HCT116 (cell line): ENCODE measurements at regions not wholly inside any gene's neighbourhood (a gene's known extent, or its start where the extent isn't known, plus 50 kb on each side); places are given as distances from the start of the nearest gene placed in this dataset.

Experiments
- ATAC-seq: fragments of 200-7000 bp; cut with Tn5 transposase; 2 replicates; pipeline ENCODE4 v1.9.1; 2020; ENCODE audit warnings: mild to moderate bottlenecking, moderate library complexity
- BruUV-seq: library from RNA; stranded (reverse); fragments of 400-500 nt; replicated peaks from 2 replicates; lab custom pipeline; 2021; lab: Mats Ljungman, UMichigan
- CTCF ChIA-PET: fragments of 300-600 bp; sonication (Branson Sonifier 250); formaldehyde crosslinking; loops from one replicate; lab custom pipeline; 2021; ENCODE audit warnings: antibody characterized with exemption; lab: Charles Lee
- POLR2A ChIA-PET: fragments of 300-600, 350-600 bp; sonication (Branson Sonifier 250); formaldehyde crosslinking; loops from one replicate; lab custom pipeline; 2021; ENCODE audit warnings: antibody characterized with exemption; lab: Charles Lee
- RAD21 ChIA-PET, 2 experiments: fragments of 300-600 bp; sonication (Branson Sonifier 250); formaldehyde crosslinking; loops; one replicate each; lab custom pipeline; 2023; ENCODE audit warnings: low total read pairs in 2 of 2; ENCODE audit not compliant: uncharacterized antibody in 2 of 2, unreplicated experiment in 2 of 2, low non-redundant PET in 1 of 2; lab: Charles Lee
- DNase-seq: peaks from one replicate; pipeline ENCODE4 v3.0.0-alpha.2; 2010; ENCODE audit warnings: low read depth, low spot score
- H2AFZ ChIP-seq: fragments of 200-600 bp; shearing (Covaris generic), sonication (generic); 2 replicates; pipeline ENCODE4 v1.6.1; 2017; ENCODE audit warnings: low read depth, mixed run types, mixed read lengths, antibody characterized with exemption, low read length; ENCODE audit not compliant: poor library complexity, severe bottlenecking
- H3K27ac ChIP-seq: 2 replicates; pipeline ENCODE4 v1.5.1; 2012; ENCODE audit warnings: low read depth, low read length
- H3K27me3 ChIP-seq: fragments of 200-600 bp; sonication (generic); 2 replicates; pipeline ENCODE4 v1.6.1; 2016; ENCODE audit warnings: mixed run types, low read length, mixed read lengths; ENCODE audit not compliant: insufficient read depth
- H3K36me3 ChIP-seq, 2 experiments: fragments of 200-500 bp in 1 of 2; fragments of 200-600 bp in 1 of 2; sonication (Bioruptor generic) in 1 of 2; sonication (generic) in 1 of 2; 2 replicates each; pipeline versions ENCODE4 v1.5.1 to v1.6.1; 2014 to 2016; ENCODE audit warnings: low read length in 2 of 2, inconsistent platforms in 1 of 2, mixed read lengths in 1 of 2, mixed run types in 1 of 2; ENCODE audit not compliant: insufficient read depth in 2 of 2, control insufficient read depth in 1 of 2
- H3K4me1 ChIP-seq, 2 experiments: fragments of 200-600 bp in 1 of 2; sonication (generic) in 1 of 2; 2 replicates each; pipeline versions ENCODE4 v1.5.1 to v1.6.1; 2012 to 2017; ENCODE audit warnings: low read length in 2 of 2, inconsistent platforms in 1 of 2, mild to moderate bottlenecking in 1 of 2, mixed read lengths in 1 of 2, mixed run types in 1 of 2, moderate library complexity in 1 of 2; ENCODE audit not compliant: insufficient read depth in 2 of 2, control insufficient read depth in 1 of 2
- H3K4me2 ChIP-seq: fragments of 200-600 bp; sonication (generic); 2 replicates; pipeline ENCODE4 v1.6.1; 2017; ENCODE audit warnings: mixed run types, low read length, mixed read lengths
- H3K4me3 ChIP-seq, 2 experiments: fragments of 200-600 bp in 1 of 2; sonication (generic) in 1 of 2; replicated peaks in 1 of 2; 2 replicates each; pipeline ENCODE4 v1.5.1; 2011 to 2016; ENCODE audit warnings: low read length in 2 of 2, control low read depth in 1 of 2, low read depth in 1 of 2, mild to moderate bottlenecking in 1 of 2, mixed read lengths in 1 of 2, mixed run types in 1 of 2
- H3K79me2 ChIP-seq: fragments of 200-600 bp; sonication (generic); 2 replicates; pipeline ENCODE4 v1.6.1; 2017; ENCODE audit warnings: mild to moderate bottlenecking, mixed run types, low read length, moderate library complexity, mixed read lengths; ENCODE audit not compliant: insufficient read depth
- H3K9ac ChIP-seq: fragments of 200-600 bp; sonication (generic); 2 replicates; pipeline ENCODE4 v1.6.1; 2016; ENCODE audit warnings: low read length, mixed read lengths
- H3K9me2 ChIP-seq: fragments of 200-600 bp; sonication (generic), shearing (Covaris generic); 2 replicates; pipeline ENCODE4 v1.6.1; 2017; ENCODE audit warnings: mixed run types, mild to moderate bottlenecking, moderate library complexity; ENCODE audit not compliant: insufficient read depth
- H3K9me3 ChIP-seq, 2 experiments: fragments of 200-500 bp in 1 of 2; fragments of 200-600 bp in 1 of 2; sonication (Bioruptor generic) in 1 of 2; sonication (generic) in 1 of 2; 2 replicates each; pipeline ENCODE4 v1.6.1; 2014 to 2017; ENCODE audit warnings: low read length in 2 of 2, mixed read lengths in 2 of 2, inconsistent platforms in 1 of 2, low read depth in 1 of 2, mild to moderate bottlenecking in 1 of 2, mixed run types in 1 of 2, moderate library complexity in 1 of 2; ENCODE audit not compliant: control insufficient read depth in 1 of 2, insufficient read depth in 1 of 2
- H4K20me1 ChIP-seq: fragments of 200-600 bp; sonication (generic), shearing (Covaris generic); 2 replicates; pipeline ENCODE4 v1.6.1; 2017; ENCODE audit warnings: mixed run types, mild to moderate bottlenecking, moderate library complexity; ENCODE audit not compliant: insufficient read depth
- CEBPB ChIP-seq: IDR thresholded peaks from 2 replicates; pipeline ENCODE4 v1.6.1; 2012; ENCODE audit warnings: low read depth
- CTCF ChIP-seq, 3 experiments: fragments of 200-600 bp in 1 of 3; sonication (generic) in 1 of 3; IDR thresholded peaks in 2 of 3; conservative IDR thresholded peaks in 1 of 3; 2 replicates each; pipeline ENCODE4 v1.5.1; 2012 to 2017; ENCODE audit warnings: low read depth in 2 of 3, low read length in 2 of 3, antibody characterized with exemption in 1 of 3, borderline replicate concordance in 1 of 3, control low read depth in 1 of 3, mild to moderate bottlenecking in 1 of 3, mixed read lengths in 1 of 3, mixed run types in 1 of 3, moderate library complexity in 1 of 3; ENCODE audit not compliant: insufficient read depth in 1 of 3
- ELF1 ChIP-seq: IDR thresholded peaks from 2 replicates; pipeline ENCODE4 v1.6.1; 2012; ENCODE audit warnings: low read depth, borderline replicate concordance
- EZH2phosphoT487 ChIP-seq: fragments of 200-600 bp; IDR thresholded peaks from 2 replicates; pipeline ENCODE4 v1.6.1; 2018; ENCODE audit warnings: antibody characterized with exemption, borderline replicate concordance
- SIN3A ChIP-seq: IDR thresholded peaks from 2 replicates; pipeline ENCODE4 v1.6.1; 2012; ENCODE audit warnings: low read depth
- TCF7L2 ChIP-seq: IDR thresholded peaks from 2 replicates; pipeline ENCODE4 v1.7.0; 2011; ENCODE audit warnings: borderline replicate concordance, inconsistent platforms; ENCODE audit not compliant: insufficient read depth, insufficient read length; ENCODE audit errors: extremely low read depth
- ZFX ChIP-seq: fragments of 450-650 bp; IDR thresholded peaks from 2 replicates; pipeline ENCODE4 v1.6.1; 2017
- intact Hi-C: fragments of 100-400 bp; cut with micrococcal nuclease; formaldehyde crosslinking; loops from 2 replicates; pipeline ENCODE4 v1.10.0; 2022
- TF ChIP-seq, protein P1 (sequence below): IDR thresholded peaks from 2 replicates; pipeline ENCODE4 v1.6.1; 2011; ENCODE audit warnings: mild to moderate bottlenecking, low read length, moderate library complexity; ENCODE audit not compliant: insufficient replicate concordance; ENCODE audit errors: extremely low read depth

- intact Hi-C loops: no loop called here
- no peak for DNase-seq
Measured at GRCh38 chr16:62751218-62751617, 715.0 kb upstream of the CDH8 start.

GRCh38 chr16:62741692-62742091 lies 705.5 kb upstream of the CDH8 start:
- Histone ChIP-seq H3K4me2 (no peak overlapping the region), H2AFZ (no peak overlapping the region), H3K9me2 (no peaks in the 10 kb centered on the region), H3K9me3 (peaks cover 7 to 34% of the 10 kb centered on the region in 2 experiments; a peak in 3 of 4 replicates), H3K4me3 (no peak overlapping the region), H3K79me2 (no peaks in the 10 kb centered on the region), H3K36me3 (no peaks in the 10 kb centered on the region), H3K27ac (no peak overlapping the region), H3K27me3 (no peaks in the 10 kb centered on the region), H3K9ac (no peak overlapping the region), H3K4me1 (no peaks in the 10 kb centered on the region), H4K20me1 (no peaks in the 10 kb centered on the region)
- intact Hi-C loops: no loop called here
- no peak for TF ChIP-seq EZH2phosphoT487
- TF ChIP-seq CTCF (IDR thresholded peaks at IDR 0.05 in 2 of 3, conservative IDR thresholded peaks at IDR 0.05 in 1 of 3; ENCODE audit: borderline replicate concordance in 1 of 3, insufficient read depth in 1 of 3, low read depth in 2 of 3, low read length in 2 of 3): no peak
- TF ChIP-seq, protein P1, sequence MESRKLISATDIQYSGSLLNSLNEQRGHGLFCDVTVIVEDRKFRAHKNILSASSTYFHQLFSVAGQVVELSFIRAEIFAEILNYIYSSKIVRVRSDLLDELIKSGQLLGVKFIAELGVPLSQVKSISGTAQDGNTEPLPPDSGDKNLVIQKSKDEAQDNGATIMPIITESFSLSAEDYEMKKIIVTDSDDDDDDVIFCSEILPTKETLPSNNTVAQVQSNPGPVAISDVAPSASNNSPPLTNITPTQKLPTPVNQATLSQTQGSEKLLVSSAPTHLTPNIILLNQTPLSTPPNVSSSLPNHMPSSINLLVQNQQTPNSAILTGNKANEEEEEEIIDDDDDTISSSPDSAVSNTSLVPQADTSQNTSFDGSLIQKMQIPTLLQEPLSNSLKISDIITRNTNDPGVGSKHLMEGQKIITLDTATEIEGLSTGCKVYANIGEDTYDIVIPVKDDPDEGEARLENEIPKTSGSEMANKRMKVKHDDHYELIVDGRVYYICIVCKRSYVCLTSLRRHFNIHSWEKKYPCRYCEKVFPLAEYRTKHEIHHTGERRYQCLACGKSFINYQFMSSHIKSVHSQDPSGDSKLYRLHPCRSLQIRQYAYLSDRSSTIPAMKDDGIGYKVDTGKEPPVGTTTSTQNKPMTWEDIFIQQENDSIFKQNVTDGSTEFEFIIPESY: no peak
- TF ChIP-seq CEBPB: no peak
- no peak for TF ChIP-seq ELF1
- TF ChIP-seq TCF7L2: no peak
- DNase-seq: no peak
- RAD21 ChIA-PET: no interaction called here
- POLR2A ChIA-PET: no interaction called here
- no peak for ATAC-seq
- BruUV-seq: no TSS peak
- CTCF ChIA-PET: no interaction called here

More at GRCh38 chr16:62751218-62751617, 715.0 kb upstream of the CDH8 start:
- Histone ChIP-seq H3K9me3 (peaks cover 21 to 24% of the 10 kb centered on the region in 2 experiments; a peak in 2 of 4 replicates), H3K9ac (no peak overlapping the region), H3K4me3 (no peak overlapping the region), H3K27me3 (no peaks in the 10 kb centered on the region), H3K9me2 (no peaks in the 10 kb centered on the region), H3K36me3 (no peaks in the 10 kb centered on the region), H4K20me1 (no peaks in the 10 kb centered on the region), H3K4me2 (no peak overlapping the region), H2AFZ (no peak overlapping the region), H3K79me2 (no peaks in the 10 kb centered on the region), H3K4me1 (no peaks in the 10 kb centered on the region), H3K27ac (no peak overlapping the region)
- no peak for TF ChIP-seq ZFX
- TF ChIP-seq TCF7L2: no peak
- no peak for TF ChIP-seq SIN3A
- no peak for TF ChIP-seq ELF1
- no peak for ATAC-seq
- POLR2A ChIA-PET: no interaction called here
- BruUV-seq: no TSS peak
- RAD21 ChIA-PET: no interaction called here
- CTCF ChIA-PET: no interaction called here
